PC-3 (cell line): ENCODE measurements at regions not wholly inside any gene's neighbourhood (a gene's known extent, or its start where the extent isn't known, plus 50 kb on each side); places are given as distances from the start of the nearest gene placed in this dataset.

Source experiments
- ATAC-seq: fragments of 200-7000 bp; cut with Tn5 transposase; 2 replicates; pipeline ENCODE4 v1.9.1; 2020; ENCODE audit warnings: mild to moderate bottlenecking, moderate library complexity
- BruUV-seq: library from RNA; stranded (reverse); fragments of 400-500 nt; replicated peaks from 2 replicates; lab custom pipeline; 2021; lab: Mats Ljungman, UMichigan
- CTCF ChIA-PET: fragments of 300-600 bp; sonication (Branson Sonifier 250); formaldehyde crosslinking; loops from one replicate; lab custom pipeline; 2022; ENCODE audit warnings: antibody characterized with exemption; lab: Charles Lee
- POLR2A ChIA-PET: fragments of 300-600 bp; sonication (Branson Sonifier 250); formaldehyde crosslinking; loops from one replicate; lab custom pipeline; 2022; ENCODE audit warnings: antibody characterized with exemption; ENCODE audit not compliant: unreplicated experiment; lab: Charles Lee
- DNase-seq: peaks from one replicate; pipeline ENCODE4 v3.0.0-alpha.2; 2015
- H2AFZ ChIP-seq: fragments of 300-600 bp; sonication (generic); 2 replicates; pipeline ENCODE4 v1.6.0; 2016; ENCODE audit warnings: antibody characterized with exemption, low read length
- H3F3A ChIP-seq: fragments of 300-600 bp; sonication (generic); one replicate; pipeline ENCODE4 v1.6.0; 2017; ENCODE audit warnings: antibody characterized with exemption, low read length, control low read depth, mild to moderate bottlenecking; ENCODE audit not compliant: unreplicated experiment
- H3K27ac ChIP-seq: fragments of 300-600 bp; sonication (generic); 2 replicates; pipeline ENCODE4 v1.5.1; 2016; ENCODE audit warnings: mild to moderate bottlenecking, low read length
- H3K27me3 ChIP-seq: fragments of 300-600 bp; sonication (generic); 2 replicates; pipeline ENCODE4 v1.6.1; 2016; ENCODE audit warnings: low read length, mixed read lengths
- H3K36me3 ChIP-seq: fragments of 300-600 bp; sonication (generic); 2 replicates; pipeline ENCODE4 v1.6.1; 2016; ENCODE audit warnings: low read depth, mixed run types, low read length, mixed read lengths
- H3K4me1 ChIP-seq: fragments of 300-600 bp; sonication (generic); 2 replicates; pipeline ENCODE4 v1.5.1; 2016; ENCODE audit warnings: low read length; ENCODE audit not compliant: insufficient read depth
- H3K4me2 ChIP-seq: fragments of 300-600 bp; sonication (generic); 2 replicates; pipeline ENCODE4 v1.6.0; 2016; ENCODE audit warnings: low read length
- H3K4me3 ChIP-seq: fragments of 300-600 bp; sonication (generic); 2 replicates; pipeline ENCODE4 v1.5.1; 2016; ENCODE audit warnings: mild to moderate bottlenecking, low read length, mixed read lengths
- H3K79me2 ChIP-seq: fragments of 300-600 bp; sonication (generic); 2 replicates; pipeline ENCODE4 v1.6.1; 2017; ENCODE audit warnings: low read length, mixed read lengths
- H3K9ac ChIP-seq: fragments of 300-600 bp; sonication (generic); 2 replicates; pipeline ENCODE4 v1.6.0; 2016; ENCODE audit warnings: mild to moderate bottlenecking, low read length
- H3K9me2 ChIP-seq: fragments of 300-600 bp; sonication (generic); replicated peaks from 2 replicates; pipeline ENCODE4 v1.6.1; 2016; ENCODE audit warnings: mixed run types, low read length, mixed read lengths
- H3K9me3 ChIP-seq: fragments of 300-600 bp; sonication (generic); 2 replicates; pipeline ENCODE4 v1.6.1; 2016; ENCODE audit warnings: low read length, mixed read lengths
- H4K20me1 ChIP-seq: fragments of 300-600 bp; sonication (generic); 2 replicates; pipeline ENCODE4 v1.6.1; 2016; ENCODE audit warnings: low read length, mixed read lengths
- EZH2 ChIP-seq: fragments of 300-600 bp; sonication (generic); IDR thresholded peaks from one replicate; pipeline ENCODE4 v1.6.1; 2017; ENCODE audit warnings: antibody characterized with exemption, mild to moderate bottlenecking, low read length; ENCODE audit not compliant: unreplicated experiment
- EZH2phosphoT487 ChIP-seq: fragments of 300-600 bp; sonication (generic); IDR thresholded peaks from 2 replicates; pipeline ENCODE4 v1.6.1; 2018; ENCODE audit warnings: mild to moderate bottlenecking, antibody characterized with exemption, low read length, borderline replicate concordance
- intact Hi-C: fragments of 100-400 bp; cut with micrococcal nuclease; formaldehyde crosslinking; loops from 2 replicates; pipeline ENCODE4 v1.9.0; 2023
- TF ChIP-seq, protein P1 (sequence below): fragments of 300-600 bp; sonication (generic); conservative IDR thresholded peaks from 2 replicates; pipeline ENCODE4 v1.5.1; 2017; ENCODE audit warnings: antibody characterized with exemption, low read depth, mild to moderate bottlenecking, low read length

DNA sequence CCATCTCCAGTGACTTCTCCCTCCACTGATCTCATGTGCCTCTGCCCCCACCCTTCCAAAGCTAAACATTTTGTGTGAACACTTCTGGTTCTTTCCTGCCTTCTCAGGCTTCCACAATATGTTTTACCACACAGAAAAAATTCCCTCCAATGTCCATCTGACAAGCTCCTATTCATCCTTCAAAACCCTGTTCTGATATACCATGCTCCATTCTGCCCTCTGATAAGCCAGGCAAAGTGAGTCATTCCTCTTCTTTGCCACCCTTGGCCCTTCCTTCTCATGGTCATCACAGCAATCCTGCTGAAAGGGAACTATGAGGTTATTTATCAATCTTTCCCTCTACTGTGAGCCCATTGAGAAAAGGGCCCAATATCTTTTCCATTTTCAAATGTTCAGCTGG, 97.6 kb downstream of the BARX1 start:
- TF ChIP-seq, protein P1, sequence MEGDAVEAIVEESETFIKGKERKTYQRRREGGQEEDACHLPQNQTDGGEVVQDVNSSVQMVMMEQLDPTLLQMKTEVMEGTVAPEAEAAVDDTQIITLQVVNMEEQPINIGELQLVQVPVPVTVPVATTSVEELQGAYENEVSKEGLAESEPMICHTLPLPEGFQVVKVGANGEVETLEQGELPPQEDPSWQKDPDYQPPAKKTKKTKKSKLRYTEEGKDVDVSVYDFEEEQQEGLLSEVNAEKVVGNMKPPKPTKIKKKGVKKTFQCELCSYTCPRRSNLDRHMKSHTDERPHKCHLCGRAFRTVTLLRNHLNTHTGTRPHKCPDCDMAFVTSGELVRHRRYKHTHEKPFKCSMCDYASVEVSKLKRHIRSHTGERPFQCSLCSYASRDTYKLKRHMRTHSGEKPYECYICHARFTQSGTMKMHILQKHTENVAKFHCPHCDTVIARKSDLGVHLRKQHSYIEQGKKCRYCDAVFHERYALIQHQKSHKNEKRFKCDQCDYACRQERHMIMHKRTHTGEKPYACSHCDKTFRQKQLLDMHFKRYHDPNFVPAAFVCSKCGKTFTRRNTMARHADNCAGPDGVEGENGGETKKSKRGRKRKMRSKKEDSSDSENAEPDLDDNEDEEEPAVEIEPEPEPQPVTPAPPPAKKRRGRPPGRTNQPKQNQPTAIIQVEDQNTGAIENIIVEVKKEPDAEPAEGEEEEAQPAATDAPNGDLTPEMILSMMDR = no peak
- no peak for TF ChIP-seq EZH2
- no peak for TF ChIP-seq EZH2phosphoT487
- no peak overlapping the region for H3K27ac ChIP-seq
- no TSS peak for BruUV-seq
- no peaks in the 10 kb centered on the region for H3K79me2 ChIP-seq
- POLR2A ChIA-PET = no interaction called here
- H3K9me2 ChIP-seq = no peaks in the 10 kb centered on the region
- no peak overlapping the region for H3K4me2 ChIP-seq
- no peak for ATAC-seq
- no peaks in the 10 kb centered on the region for H3K9me3 ChIP-seq
- no peak for DNase-seq
- H3K4me3 ChIP-seq = no peak overlapping the region
- CTCF ChIA-PET = no interaction called here
- H3K4me1 ChIP-seq = no peaks in the 10 kb centered on the region
- peaks cover 11% of the 10 kb centered on the region; the same call in 1 of the 2 replicates for H3K27me3 ChIP-seq
- no peak overlapping the region for H2AFZ ChIP-seq
- H3F3A ChIP-seq = no peaks in the 10 kb centered on the region
- H3K9ac ChIP-seq = no peak overlapping the region
- intact Hi-C loops = no loop called here
- H4K20me1 ChIP-seq = no peaks in the 10 kb centered on the region
- H3K36me3 ChIP-seq = no peaks in the 10 kb centered on the region

DNA sequence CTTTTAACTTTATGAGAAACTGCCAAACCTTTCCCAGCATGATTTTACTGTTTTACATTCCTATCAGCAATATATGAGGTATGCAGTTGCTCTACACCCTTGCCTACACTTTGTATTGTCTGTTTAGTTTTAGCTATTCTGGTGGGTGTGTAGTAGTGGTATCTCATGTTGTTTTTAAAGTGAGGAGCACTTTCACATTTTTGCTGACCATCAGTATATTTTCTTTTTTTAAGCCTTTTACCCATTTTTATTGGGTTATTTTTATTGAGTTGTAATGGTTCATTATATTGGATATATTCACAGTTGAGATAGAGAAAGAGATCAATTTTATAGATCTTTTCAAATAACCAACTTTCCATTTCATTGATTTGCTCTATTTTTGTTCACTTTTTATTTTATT, 102.4 kb downstream of the BARX1 start:
- no TSS peak for BruUV-seq
- H3K27me3 ChIP-seq = peaks cover 34% of the 10 kb centered on the region; the same call in 1 of the 2 replicates
- intact Hi-C loops = no loop called here
- no peak overlapping the region for H3K9ac ChIP-seq
- DNase-seq = no peak
- no peaks in the 10 kb centered on the region for H3F3A ChIP-seq
- H3K4me1 ChIP-seq = no peaks in the 10 kb centered on the region
- H3K79me2 ChIP-seq = no peaks in the 10 kb centered on the region
- H3K4me2 ChIP-seq = no peak overlapping the region
- H2AFZ ChIP-seq = no peak overlapping the region
- CTCF ChIA-PET = no interaction called here
- H3K4me3 ChIP-seq = no peak overlapping the region
- TF ChIP-seq EZH2 (no peak), EZH2phosphoT487 (no peak)
- TF ChIP-seq, protein P1 = no peak
- H3K36me3 ChIP-seq = no peaks in the 10 kb centered on the region
- H3K9me2 ChIP-seq = no peaks in the 10 kb centered on the region
- POLR2A ChIA-PET = no interaction called here
- no peak overlapping the region for H3K27ac ChIP-seq
- H4K20me1 ChIP-seq = no peaks in the 10 kb centered on the region
- ATAC-seq = no peak
- no peaks in the 10 kb centered on the region for H3K9me3 ChIP-seq

DNA sequence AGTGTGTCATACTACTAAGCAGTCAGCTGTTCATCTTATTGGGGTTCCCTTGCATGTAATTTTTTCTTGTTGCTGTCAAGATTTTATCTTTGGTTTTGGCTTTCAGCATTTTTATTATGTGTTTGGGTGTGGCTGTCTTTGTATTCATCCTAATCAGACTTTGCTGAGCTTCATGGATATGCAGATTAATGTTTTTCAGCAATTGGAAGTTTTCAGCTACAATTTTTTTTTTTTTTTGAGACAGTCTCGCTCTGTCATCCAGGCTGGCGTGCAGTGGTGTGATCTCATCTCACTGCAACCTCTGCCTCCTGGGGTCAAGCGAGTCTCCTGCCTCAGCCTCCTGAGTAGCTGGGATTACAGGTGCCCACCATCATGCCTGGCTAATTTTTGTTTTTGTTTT, 108.8 kb downstream of the BARX1 start:
- Histone ChIP-seq H3K36me3 (no peaks in the 10 kb centered on the region), H3K9me3 (no peaks in the 10 kb centered on the region), H4K20me1 (no peaks in the 10 kb centered on the region), H3K4me2 (no peak overlapping the region), H3K27ac (no peak overlapping the region), H3K4me1 (no peaks in the 10 kb centered on the region), H3F3A (no peaks in the 10 kb centered on the region), H3K9ac (no peak overlapping the region), H3K4me3 (no peak overlapping the region), H2AFZ (no peak overlapping the region), H3K9me2 (no peaks in the 10 kb centered on the region), H3K79me2 (no peaks in the 10 kb centered on the region), H3K27me3 (peaks cover 29% of the 10 kb centered on the region; the same call in 1 of the 2 replicates)
- ChIA-PET CTCF (no interaction called here), POLR2A (no interaction called here)
- DNase-seq (no peak), ATAC-seq (no peak)
- TF ChIP-seq EZH2phosphoT487 (no peak), EZH2 (no peak)
- TF ChIP-seq, protein P1 = no peak
- intact Hi-C loops = no loop called here
- no TSS peak for BruUV-seq
